Ovary (tissue), 3 donors: ENCODE measurements at regions not wholly inside any gene's neighbourhood (a gene's known extent, or its start where the extent isn't known, plus 50 kb on each side); places are given as distances from the start of the nearest gene placed in this dataset.

Experiments used
- EP300 ChIP-seq: sonication (generic); formaldehyde crosslinking; IDR thresholded peaks from one replicate; pipeline ENCODE4 v1.6.1; 2017; ENCODE audit warnings: antibody characterized with exemption
- POLR2A ChIP-seq: fragments of 450-650 bp; IDR thresholded peaks from one replicate; pipeline ENCODE4 v1.6.1; 2017; ENCODE audit warnings: antibody characterized with exemption, mild to moderate bottlenecking, moderate library complexity
- TF ChIP-seq, protein P1 (sequence below), 3 donors: fragments of 450-650 bp in 2 of 3; fragments of 200-600 bp in 1 of 3; IDR thresholded peaks; one replicate each; pipeline versions ENCODE4 v1.5.1 to v1.8.0; 2016 to 2022; ENCODE audit warnings: antibody characterized with exemption in 3 of 3, mild to moderate bottlenecking in 1 of 3
- donor health status: DM: no; HTN: no; CAD: no.

DNA sequence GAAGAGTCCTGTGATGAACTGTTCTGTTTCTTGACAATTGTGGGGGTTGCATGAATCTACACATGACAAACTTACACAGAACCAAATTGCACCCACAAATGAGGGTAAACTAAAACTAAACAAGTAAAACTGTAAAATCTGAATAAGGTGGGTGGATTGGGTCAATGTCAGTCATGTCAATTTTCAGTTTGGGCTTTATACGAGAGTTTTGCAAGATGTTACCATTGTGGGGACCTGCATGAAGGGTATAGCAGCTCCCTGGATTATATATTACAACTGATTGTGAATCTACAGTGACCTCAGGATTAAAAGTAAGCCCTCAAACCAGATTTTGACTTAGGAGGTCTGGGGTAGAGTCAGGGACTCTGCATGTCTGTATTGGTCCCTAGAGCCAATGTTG lies 101.5 kb upstream of the LHX5 start:
- TF ChIP-seq POLR2A: no peak
- TF ChIP-seq, protein P1, sequence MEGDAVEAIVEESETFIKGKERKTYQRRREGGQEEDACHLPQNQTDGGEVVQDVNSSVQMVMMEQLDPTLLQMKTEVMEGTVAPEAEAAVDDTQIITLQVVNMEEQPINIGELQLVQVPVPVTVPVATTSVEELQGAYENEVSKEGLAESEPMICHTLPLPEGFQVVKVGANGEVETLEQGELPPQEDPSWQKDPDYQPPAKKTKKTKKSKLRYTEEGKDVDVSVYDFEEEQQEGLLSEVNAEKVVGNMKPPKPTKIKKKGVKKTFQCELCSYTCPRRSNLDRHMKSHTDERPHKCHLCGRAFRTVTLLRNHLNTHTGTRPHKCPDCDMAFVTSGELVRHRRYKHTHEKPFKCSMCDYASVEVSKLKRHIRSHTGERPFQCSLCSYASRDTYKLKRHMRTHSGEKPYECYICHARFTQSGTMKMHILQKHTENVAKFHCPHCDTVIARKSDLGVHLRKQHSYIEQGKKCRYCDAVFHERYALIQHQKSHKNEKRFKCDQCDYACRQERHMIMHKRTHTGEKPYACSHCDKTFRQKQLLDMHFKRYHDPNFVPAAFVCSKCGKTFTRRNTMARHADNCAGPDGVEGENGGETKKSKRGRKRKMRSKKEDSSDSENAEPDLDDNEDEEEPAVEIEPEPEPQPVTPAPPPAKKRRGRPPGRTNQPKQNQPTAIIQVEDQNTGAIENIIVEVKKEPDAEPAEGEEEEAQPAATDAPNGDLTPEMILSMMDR (IDR thresholded peaks at IDR 0.05): no peak
- no peak for TF ChIP-seq EP300
